DND-41 (cell line): ENCODE measurements at regions not wholly inside any gene's neighbourhood (a gene's known extent, or its start where the extent isn't known, plus 50 kb on each side); places are given as distances from the start of the nearest gene placed in this dataset.

Experiments
- ATAC-seq: fragments of 200-7000 bp; cut with Tn5 transposase; 3 replicates; pipeline ENCODE4 v1.9.1; 2021; ENCODE audit warnings: low read depth; ENCODE audit not compliant: insufficient read depth
- DNase-seq: peaks from one replicate; pipeline ENCODE4 v3.0.0-alpha.2; 2020
- H2AFZ ChIP-seq: 2 replicates; pipeline ENCODE4 v1.6.0; 2012; ENCODE audit warnings: low read depth, low read length
- H3K27ac ChIP-seq: 2 replicates; pipeline ENCODE4 v1.5.1; 2012; ENCODE audit warnings: low read length, inconsistent platforms
- H3K27me3 ChIP-seq: fragments of 200-600 bp; sonication (generic); 2 replicates; pipeline ENCODE4 v1.6.0; 2012; ENCODE audit warnings: low read length, mild to moderate bottlenecking, inconsistent platforms; ENCODE audit not compliant: insufficient read depth, poor library complexity
- H3K36me3 ChIP-seq: 2 replicates; pipeline ENCODE4 v1.5.1; 2012; ENCODE audit warnings: low read length, inconsistent platforms; ENCODE audit not compliant: insufficient read depth
- H3K4me1 ChIP-seq: 2 replicates; pipeline ENCODE4 v1.5.1; 2012; ENCODE audit warnings: mild to moderate bottlenecking, low read length; ENCODE audit not compliant: insufficient read depth
- H3K4me2 ChIP-seq: 2 replicates; pipeline ENCODE4 v1.6.0; 2012; ENCODE audit warnings: mild to moderate bottlenecking, moderate library complexity, low read length, inconsistent platforms; ENCODE audit not compliant: insufficient read depth
- H3K4me3 ChIP-seq, 2 experiments: fragments of 200-600 bp in 1 of 2; shearing (Covaris generic) in 1 of 2; 2 replicates each; pipeline ENCODE4 v1.5.1; 2012 to 2016; ENCODE audit warnings: inconsistent platforms in 2 of 2, low read length in 2 of 2, mild to moderate bottlenecking in 2 of 2, low read depth in 1 of 2, moderate library complexity in 1 of 2
- H3K79me2 ChIP-seq: 2 replicates; pipeline ENCODE4 v1.6.0; 2012; ENCODE audit warnings: low read length, inconsistent platforms; ENCODE audit not compliant: insufficient read depth
- H3K9ac ChIP-seq: 2 replicates; pipeline ENCODE4 v1.6.0; 2012; ENCODE audit warnings: low read depth, mild to moderate bottlenecking, inconsistent platforms, low read length, moderate library complexity
- H3K9me3 ChIP-seq: 2 replicates; pipeline ENCODE4 v1.5.1; 2012; ENCODE audit warnings: low read length, moderate library complexity, mild to moderate bottlenecking, inconsistent platforms; ENCODE audit not compliant: insufficient read depth, severe bottlenecking
- H4K20me1 ChIP-seq: 2 replicates; pipeline ENCODE4 v1.6.0; 2012; ENCODE audit warnings: low read length; ENCODE audit not compliant: insufficient read depth
- CTCF ChIP-seq: IDR thresholded peaks from 2 replicates; pipeline ENCODE4 v1.5.1; 2012; ENCODE audit warnings: borderline replicate concordance, low read length, moderate library complexity, mild to moderate bottlenecking; ENCODE audit not compliant: poor library complexity, severe bottlenecking; ENCODE audit errors: extremely low read depth
- EZH2 ChIP-seq: IDR thresholded peaks from 3 replicates; pipeline ENCODE4 v1.6.1; 2012; ENCODE audit warnings: borderline replicate concordance, low read depth, mild to moderate bottlenecking, moderate library complexity, low read length, inconsistent platforms; ENCODE audit not compliant: severe bottlenecking

- no peak for ATAC-seq
- DNase-seq = no peak
- Histone ChIP-seq H4K20me1 (no peaks in the 10 kb centered on the region), H3K27ac (no peak overlapping the region), H3K9ac (no peak overlapping the region), H3K79me2 (no peaks in the 10 kb centered on the region), H3K9me3 (no peaks in the 10 kb centered on the region), H3K27me3 (no peaks in the 10 kb centered on the region), H3K4me2 (no peak overlapping the region), H2AFZ (no peak overlapping the region), H3K36me3 (no peaks in the 10 kb centered on the region), H3K4me3 (no peak overlapping the region), H3K4me1 (0 out of 2 replicates have a peak, but pooled peaks cover 7% of the 10 kb centered on the region)
- TF ChIP-seq EZH2 (no peak), CTCF (no peak)
These were observed 73.4 kb upstream of the RGS2 start for GRCh38 chr1:192735298-192735915.

GRCh38 chr1:192737306-192737705, 71.5 kb upstream of the RGS2 start:
- H3K79me2 ChIP-seq = no peaks in the 10 kb centered on the region
- H3K9ac ChIP-seq = no peak overlapping the region
- no peak overlapping the region for H2AFZ ChIP-seq
- ATAC-seq (no peak), DNase-seq (no peak)
- no peaks in the 10 kb centered on the region for H3K27me3 ChIP-seq
- H3K4me2 ChIP-seq = no peak overlapping the region
- no peak overlapping the region for H3K4me3 ChIP-seq
- 0 out of 2 replicates have a peak, but pooled peaks cover 7% of the 10 kb centered on the region for H3K4me1 ChIP-seq
- TF ChIP-seq CTCF = no peak
- TF ChIP-seq EZH2 = no peak
- no peaks in the 10 kb centered on the region for H4K20me1 ChIP-seq
- H3K9me3 ChIP-seq = no peaks in the 10 kb centered on the region
- no peak overlapping the region for H3K27ac ChIP-seq
- no peaks in the 10 kb centered on the region for H3K36me3 ChIP-seq

- no peak for DNase-seq
- Histone ChIP-seq H3K4me3 (no peak overlapping the region), H3K27me3 (no peaks in the 10 kb centered on the region), H4K20me1 (no peaks in the 10 kb centered on the region), H3K4me1 (0 out of 2 replicates have a peak, but pooled peaks cover 7% of the 10 kb centered on the region), H3K27ac (no peak overlapping the region), H3K9me3 (no peaks in the 10 kb centered on the region), H3K9ac (no peak overlapping the region), H3K4me2 (peak overlapping the region; percentile 27; the same call in 1 of the 2 replicates), H2AFZ (peak overlapping the region; percentile 44; the same call in 1 of the 2 replicates), H3K36me3 (no peaks in the 10 kb centered on the region), H3K79me2 (no peaks in the 10 kb centered on the region)
- TF ChIP-seq CTCF = no peak
- TF ChIP-seq EZH2 = no peak
- no peak for ATAC-seq
These were observed 69.2 kb upstream of the RGS2 start for GRCh38 chr1:192739476-192740184.
